NCI-H2081 treated with DMSO at 0.1 percent for 48 hours (cell line): ENCODE measurements at regions not wholly inside any gene's neighbourhood (a gene's known extent, or its start where the extent isn't known, plus 50 kb on each side); places are given as distances from the start of the nearest gene placed in this dataset.

Source experiments
- DNase-seq: peaks from one replicate; lab custom pipeline; 2025; lab: John Stamatoyannopoulos, UW

- DNase-seq, result no peak
These were observed 380.5 kb upstream of the IGFBP7 start for GRCh38 chr4:57490520-57491255.

- no peak for DNase-seq
These were observed 378.4 kb upstream of the IGFBP7 start for GRCh38 chr4:57488366-57489162.

GRCh38 chr4:57475424-57475823 lies 365.2 kb upstream of the IGFBP7 start:
- no peak for DNase-seq

- no peak for DNase-seq
These were observed 355.3 kb upstream of the IGFBP7 start for GRCh38 chr4:57465321-57466056.

GRCh38 chr4:57462843-57463242 lies 352.7 kb upstream of the IGFBP7 start:
- peak; percentile 34 for DNase-seq

GRCh38 chr4:57460967-57461366 lies 350.8 kb upstream of the IGFBP7 start:
- DNase-seq, result no peak

GRCh38 chr4:57448901-57449300 lies 338.7 kb upstream of the IGFBP7 start:
- no peak for DNase-seq

- DNase-seq, result no peak
These were observed 338.3 kb upstream of the IGFBP7 start for GRCh38 chr4:57448452-57448851.

- no peak for DNase-seq
These were observed 336.1 kb upstream of the IGFBP7 start for GRCh38 chr4:57446266-57446665.

- DNase-seq, result no peak
These were observed 335.5 kb upstream of the IGFBP7 start for GRCh38 chr4:57445686-57446085.

- no peak for DNase-seq
These were observed 334.5 kb upstream of the IGFBP7 start for GRCh38 chr4:57444671-57445070.

GRCh38 chr4:57443787-57444186 lies 333.6 kb upstream of the IGFBP7 start:
- DNase-seq, result no peak

- no peak for DNase-seq
These were observed 333.1 kb upstream of the IGFBP7 start for GRCh38 chr4:57443308-57443707.

- DNase-seq, result peak; percentile 1
These were observed 332.7 kb upstream of the IGFBP7 start for GRCh38 chr4:57442831-57443291.

- DNase-seq, result no peak
These were observed 332.1 kb upstream of the IGFBP7 start for GRCh38 chr4:57442241-57442640.

- no peak for DNase-seq
These were observed 327.5 kb upstream of the IGFBP7 start for GRCh38 chr4:57437649-57438048.

- no peak for DNase-seq
These were observed 325.1 kb upstream of the IGFBP7 start for GRCh38 chr4:57435300-57435699.

- no peak for DNase-seq
These were observed 320.5 kb upstream of the IGFBP7 start for GRCh38 chr4:57430726-57431125.

GRCh38 chr4:57426779-57427395 lies 316.7 kb upstream of the IGFBP7 start:
- DNase-seq, result peak; percentile 5

GRCh38 chr4:57425610-57426009 lies 315.4 kb upstream of the IGFBP7 start:
- no peak for DNase-seq

- DNase-seq, result no peak
These were observed 314.2 kb upstream of the IGFBP7 start for GRCh38 chr4:57424232-57424897.

- no peak for DNase-seq
These were observed 307.9 kb upstream of the IGFBP7 start for GRCh38 chr4:57418133-57418532.
